Keratinocyte (primary cell): ENCODE measurements at regions not wholly inside any gene's neighbourhood (a gene's known extent, or its start where the extent isn't known, plus 50 kb on each side); places are given as distances from the start of the nearest gene placed in this dataset.

Source experiments
- DNase-seq: peaks from one replicate; pipeline ENCODE4 v3.0.0-alpha.2; 2011; ENCODE audit warnings: low read depth, missing footprints, low spot score
- FAIRE-seq: peaks from 2 replicates; lab custom pipeline; 2011; peaks lifted over from hg19 to GRCh38; lab: Jason Lieb, UNC
- H2AFZ ChIP-seq: 2 replicates; pipeline ENCODE4 v1.6.0; 2012; ENCODE audit warnings: low read length, control low read depth, inconsistent platforms; ENCODE audit not compliant: control insufficient read depth
- H3K27ac ChIP-seq: 2 replicates; pipeline ENCODE4 v1.5.1; 2011; ENCODE audit warnings: low read length; ENCODE audit not compliant: control insufficient read depth, insufficient read depth
- H3K27me3 ChIP-seq: 3 replicates; pipeline ENCODE4 v1.6.0; 2011; ENCODE audit warnings: low read length; ENCODE audit not compliant: control insufficient read depth, insufficient read depth; ENCODE audit errors: extremely low read depth
- H3K36me3 ChIP-seq, 2 experiments: 2 replicates in 1 of 2; 3 replicates in 1 of 2; pipeline ENCODE4 v1.5.1; 2011; ENCODE audit warnings: low read length in 2 of 2, mild to moderate bottlenecking in 1 of 2; ENCODE audit not compliant: control insufficient read depth in 2 of 2, insufficient read depth in 2 of 2; ENCODE audit errors: extremely low read depth in 1 of 2
- H3K4me1 ChIP-seq: 3 replicates; pipeline ENCODE4 v1.5.1; 2011; ENCODE audit warnings: low read length; ENCODE audit not compliant: control insufficient read depth, insufficient read depth; ENCODE audit errors: extremely low read depth
- H3K4me2 ChIP-seq: 3 replicates; pipeline ENCODE4 v1.6.0; 2011; ENCODE audit warnings: low read depth, low read length; ENCODE audit not compliant: control insufficient read depth, insufficient read depth; ENCODE audit errors: extremely low read depth
- H3K4me3 ChIP-seq, 3 experiments: fragments of 200-600 bp in 1 of 3; sonication (generic) in 1 of 3; 2 replicates in 2 of 3; 3 replicates in 1 of 3; pipeline ENCODE4 v1.5.1; 2011 to 2016; ENCODE audit warnings: low read length in 3 of 3, mild to moderate bottlenecking in 3 of 3, control low read depth in 2 of 3, inconsistent platforms in 1 of 3, low read depth in 1 of 3, mixed read lengths in 1 of 3, mixed run types in 1 of 3, moderate library complexity in 1 of 3; ENCODE audit not compliant: control insufficient read depth in 2 of 3, insufficient read depth in 2 of 3; ENCODE audit errors: extremely low read depth in 1 of 3
- H3K79me2 ChIP-seq: 2 replicates; pipeline ENCODE4 v1.6.0; 2012; ENCODE audit warnings: low read length; ENCODE audit not compliant: control insufficient read depth, insufficient read depth
- H3K9ac ChIP-seq: 3 replicates; pipeline ENCODE4 v1.6.0; 2011; ENCODE audit warnings: low read length; ENCODE audit not compliant: control insufficient read depth, insufficient read depth; ENCODE audit errors: extremely low read depth
- H3K9me1 ChIP-seq: 3 replicates; pipeline ENCODE4 v1.6.0; 2011; ENCODE audit warnings: low read length; ENCODE audit not compliant: control insufficient read depth, insufficient read depth; ENCODE audit errors: extremely low read depth
- H3K9me3 ChIP-seq: 2 replicates; pipeline ENCODE4 v1.5.1; 2012; ENCODE audit warnings: low read depth, low read length; ENCODE audit not compliant: control insufficient read depth
- H4K20me1 ChIP-seq: 3 replicates; pipeline ENCODE4 v1.6.0; 2011; ENCODE audit warnings: low read length; ENCODE audit not compliant: control insufficient read depth, insufficient read depth; ENCODE audit errors: extremely low read depth
- EZH2 ChIP-seq: IDR thresholded peaks from one replicate; pipeline ENCODE4 v1.6.1; 2012; ENCODE audit warnings: inconsistent platforms, mild to moderate bottlenecking, low read length, moderate library complexity
- dilution Hi-C: fragments of 300-500 bp; cut with MboI; formaldehyde crosslinking; loops from one replicate; pipeline ENCODE4 v1.7.0; 2020; ENCODE audit warnings: low sequenced_read_pairs; ENCODE audit not compliant: extremely low pct_ligation_motif_present
- TF ChIP-seq, protein P1 (sequence below), 3 experiments: IDR thresholded peaks in 1 of 3; conservative IDR thresholded peaks in 1 of 3; optimal IDR thresholded peaks in 1 of 3; 2 replicates in 2 of 3; 3 replicates in 1 of 3; pipeline versions ENCODE3 to v1.5.1; 2011; ENCODE audit warnings: low read length in 3 of 3, mild to moderate bottlenecking in 3 of 3, moderate library complexity in 2 of 3, control low read depth in 1 of 3, inconsistent platforms in 1 of 3; ENCODE audit not compliant: insufficient read depth in 2 of 3; ENCODE audit errors: extremely low read depth in 1 of 3

DNA sequence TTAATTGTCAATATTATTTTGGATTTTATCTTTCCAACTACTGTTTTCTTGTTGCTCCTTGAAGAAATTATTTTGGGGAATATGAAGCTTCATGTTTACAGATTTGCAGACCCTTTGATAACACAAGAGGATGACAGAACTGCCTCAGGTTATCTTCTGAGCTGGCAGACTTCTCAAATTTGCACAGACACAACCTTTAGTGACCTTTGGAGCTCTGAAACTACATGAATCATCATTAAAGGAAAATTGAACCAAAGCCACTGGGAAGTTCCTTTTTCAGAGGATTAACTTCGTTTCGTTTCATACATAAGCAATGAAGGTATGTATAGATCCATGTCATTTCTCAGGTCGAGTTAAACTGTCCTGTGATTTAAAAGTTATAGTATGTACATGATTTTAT, 85.9 kb downstream of the FBXO5 start:
- dilution Hi-C loops, result no loop called here
- no peak for DNase-seq
- H3K27me3 ChIP-seq, result no peaks in the 10 kb centered on the region
- no peak overlapping the region for H3K9ac ChIP-seq
- no peak overlapping the region for H3K4me2 ChIP-seq
- no peaks in the 10 kb centered on the region for H3K36me3 ChIP-seq
- no peak for TF ChIP-seq EZH2
- TF ChIP-seq, protein P1, sequence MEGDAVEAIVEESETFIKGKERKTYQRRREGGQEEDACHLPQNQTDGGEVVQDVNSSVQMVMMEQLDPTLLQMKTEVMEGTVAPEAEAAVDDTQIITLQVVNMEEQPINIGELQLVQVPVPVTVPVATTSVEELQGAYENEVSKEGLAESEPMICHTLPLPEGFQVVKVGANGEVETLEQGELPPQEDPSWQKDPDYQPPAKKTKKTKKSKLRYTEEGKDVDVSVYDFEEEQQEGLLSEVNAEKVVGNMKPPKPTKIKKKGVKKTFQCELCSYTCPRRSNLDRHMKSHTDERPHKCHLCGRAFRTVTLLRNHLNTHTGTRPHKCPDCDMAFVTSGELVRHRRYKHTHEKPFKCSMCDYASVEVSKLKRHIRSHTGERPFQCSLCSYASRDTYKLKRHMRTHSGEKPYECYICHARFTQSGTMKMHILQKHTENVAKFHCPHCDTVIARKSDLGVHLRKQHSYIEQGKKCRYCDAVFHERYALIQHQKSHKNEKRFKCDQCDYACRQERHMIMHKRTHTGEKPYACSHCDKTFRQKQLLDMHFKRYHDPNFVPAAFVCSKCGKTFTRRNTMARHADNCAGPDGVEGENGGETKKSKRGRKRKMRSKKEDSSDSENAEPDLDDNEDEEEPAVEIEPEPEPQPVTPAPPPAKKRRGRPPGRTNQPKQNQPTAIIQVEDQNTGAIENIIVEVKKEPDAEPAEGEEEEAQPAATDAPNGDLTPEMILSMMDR (optimal IDR thresholded peaks at IDR 0.05 in 1 of 3, IDR thresholded peaks at IDR 0.05 in 1 of 3, conservative IDR thresholded peaks at IDR 0.05 in 1 of 3; ENCODE audit: extremely low read depth in 1 of 3, insufficient read depth in 2 of 3, low read length in 3 of 3), result no peak
- no peak overlapping the region for H2AFZ ChIP-seq
- H4K20me1 ChIP-seq, result no peaks in the 10 kb centered on the region
- no peak overlapping the region for H3K27ac ChIP-seq
- no peaks in the 10 kb centered on the region for H3K79me2 ChIP-seq
- H3K9me1 ChIP-seq, result no peaks in the 10 kb centered on the region
- FAIRE-seq, result no peak
- H3K4me3 ChIP-seq, result no peak overlapping the region
- no peaks in the 10 kb centered on the region for H3K9me3 ChIP-seq
- H3K4me1 ChIP-seq, result no peaks in the 10 kb centered on the region

DNA sequence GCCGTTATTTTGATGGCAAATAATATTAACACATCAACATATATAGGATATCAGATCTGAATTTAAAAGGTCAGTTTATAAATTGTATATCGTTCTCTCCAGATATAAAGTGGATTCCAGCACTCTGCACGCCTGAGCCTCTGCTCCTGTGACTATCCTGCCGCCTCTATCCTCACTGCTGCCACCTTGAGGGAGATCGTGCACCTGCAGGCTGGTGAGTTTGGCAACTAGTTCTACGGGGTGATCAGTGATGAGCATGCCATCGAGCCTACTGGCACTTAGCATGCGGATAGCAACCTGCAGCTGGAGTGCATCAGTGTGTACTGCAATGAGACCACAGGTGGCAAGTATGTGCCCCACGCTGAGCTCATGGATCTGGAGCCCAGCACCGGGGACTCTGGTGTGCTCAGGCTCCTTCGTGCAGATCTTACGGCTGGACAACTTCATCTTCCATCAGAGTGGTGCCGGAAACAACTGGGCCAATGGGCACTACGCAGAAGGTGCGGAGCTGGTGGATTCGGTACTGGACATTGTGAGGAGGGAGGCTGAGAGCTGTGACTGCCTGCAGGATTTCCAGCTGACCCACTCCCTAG, 84.9 kb downstream of the FBXO5 start:
- dilution Hi-C loops, result no loop called here
- H3K4me2 ChIP-seq, result no peak overlapping the region
- TF ChIP-seq, protein P1 (optimal IDR thresholded peaks at IDR 0.05 in 1 of 3, IDR thresholded peaks at IDR 0.05 in 1 of 3, conservative IDR thresholded peaks at IDR 0.05 in 1 of 3; ENCODE audit: extremely low read depth in 1 of 3, insufficient read depth in 2 of 3, low read length in 3 of 3), result peak; percentile 88 to 93 (median 91)
- TF ChIP-seq EZH2, result no peak
- no peaks in the 10 kb centered on the region for H3K27me3 ChIP-seq
- H3K79me2 ChIP-seq, result no peaks in the 10 kb centered on the region
- H3K4me1 ChIP-seq, result no peaks in the 10 kb centered on the region
- DNase-seq, result peak; percentile 11
- no peaks in the 10 kb centered on the region for H3K9me3 ChIP-seq
- no peak overlapping the region for H3K27ac ChIP-seq
- FAIRE-seq, result peak; percentile 89
- no peaks in the 10 kb centered on the region for H3K36me3 ChIP-seq
- H3K9me1 ChIP-seq, result no peaks in the 10 kb centered on the region
- H3K4me3 ChIP-seq, result no peak overlapping the region
- no peak overlapping the region for H2AFZ ChIP-seq
- H4K20me1 ChIP-seq, result no peaks in the 10 kb centered on the region
- no peak overlapping the region for H3K9ac ChIP-seq
